SK-N-SH (cell line): ENCODE measurements at regions not wholly inside any gene's neighbourhood (a gene's known extent, or its start where the extent isn't known, plus 50 kb on each side); places are given as distances from the start of the nearest gene placed in this dataset.

ENCODE experiments used
- CHD2 ChIP-seq: fragments of 150-350 bp; IDR thresholded peaks from 2 replicates; pipeline ENCODE4 v1.6.1; 2018; ENCODE audit warnings: low read length; ENCODE audit not compliant: partially characterized antibody
- CTCF ChIP-seq: fragments of 200-600 bp; sonication (generic); IDR thresholded peaks from 2 replicates; pipeline ENCODE4 v1.6.1; 2017; ENCODE audit warnings: antibody characterized with exemption, mild to moderate bottlenecking, moderate library complexity
- EP300 ChIP-seq, 2 experiments: IDR thresholded peaks; 2 replicates each; pipeline versions ENCODE4 v1.4.0 to v1.6.1; 2012; ENCODE audit warnings: borderline replicate concordance in 1 of 2, low read depth in 1 of 2, low read length in 1 of 2
- IRF3 ChIP-seq: fragments of 150-350 bp; IDR thresholded peaks from 2 replicates; pipeline ENCODE4 v1.6.1; 2016; ENCODE audit warnings: mild to moderate bottlenecking, low read depth, low read length
- RAD21 ChIP-seq: IDR thresholded peaks from 2 replicates; pipeline ENCODE4 v1.6.1; 2012; ENCODE audit warnings: mild to moderate bottlenecking, low read length
- REST ChIP-seq: IDR thresholded peaks from 2 replicates; pipeline ENCODE4 v1.6.1; 2012; ENCODE audit warnings: mild to moderate bottlenecking, low read depth, low read length, moderate library complexity

GRCh38 chr12:111274777-111275176, 94.1 kb downstream of the PHETA1 start:
- TF ChIP-seq CTCF (peak; percentile 53), CHD2 (peak; percentile 60), IRF3 (no peak), EP300 (IDR thresholded peaks at IDR 0.05; ENCODE audit: borderline replicate concordance in 1 of 2, low read depth in 1 of 2, low read length in 1 of 2) (no peak), REST (no peak), RAD21 (peak; percentile 70)
